ENCODE measurements at regions not wholly inside any gene's neighbourhood (a gene's known extent, or its start where the extent isn't known, plus 50 kb on each side); places are given as distances from the start of the nearest gene placed in this dataset.

- H3K27me3 ChIP-seq (ENCODE audit: insufficient read depth, low read depth, severe bottlenecking): no peaks in the 10 kb centered on the region
- no peaks in the 10 kb centered on the region for H3K36me3 ChIP-seq
- DNase-seq: no peak
- TF ChIP-seq CTCF (IDR thresholded peaks at IDR 0.05; ENCODE audit: low read depth, low read length): no peak
- H3K27ac ChIP-seq: no peak overlapping the region
- no peaks in the 10 kb centered on the region for H3K9me3 ChIP-seq (ENCODE audit: severe bottlenecking)
- no peak overlapping the region for H3K4me3 ChIP-seq (ENCODE audit: low read depth, low read length)
Measured at GRCh38 chr16:59864981-59865666, 1131.0 kb upstream of the GOT2 start.

- no peak for TF ChIP-seq CTCF (IDR thresholded peaks at IDR 0.05; ENCODE audit: low read depth, low read length)
- H3K4me3 ChIP-seq (ENCODE audit: low read depth, low read length): no peak overlapping the region
- no peaks in the 10 kb centered on the region for H3K27me3 ChIP-seq (ENCODE audit: insufficient read depth, low read depth, severe bottlenecking)
- no peak for DNase-seq
- H3K36me3 ChIP-seq: no peaks in the 10 kb centered on the region
- H3K27ac ChIP-seq: no peak overlapping the region
- H3K9me3 ChIP-seq (ENCODE audit: severe bottlenecking): no peaks in the 10 kb centered on the region
Measured at GRCh38 chr16:59859676-59860402, 1125.7 kb upstream of the GOT2 start.

- Histone ChIP-seq H3K9me3 (ENCODE audit: severe bottlenecking) (no peaks in the 10 kb centered on the region), H3K4me3 (ENCODE audit: low read depth, low read length) (no peak overlapping the region), H3K36me3 (no peaks in the 10 kb centered on the region), H3K27me3 (ENCODE audit: insufficient read depth, low read depth, severe bottlenecking) (no peaks in the 10 kb centered on the region), H3K27ac (no peak overlapping the region)
- TF ChIP-seq CTCF (IDR thresholded peaks at IDR 0.05; ENCODE audit: low read depth, low read length): no peak
- no peak for DNase-seq
Measured at GRCh38 chr16:59854846-59855439, 1120.8 kb upstream of the GOT2 start.

GRCh38 chr16:59849716-59850115 lies 1115.6 kb upstream of the GOT2 start:
- no peak for TF ChIP-seq CTCF (IDR thresholded peaks at IDR 0.05; ENCODE audit: low read depth, low read length)
- Histone ChIP-seq H3K4me3 (ENCODE audit: low read depth, low read length) (no peak overlapping the region), H3K36me3 (no peaks in the 10 kb centered on the region), H3K9me3 (ENCODE audit: severe bottlenecking) (no peaks in the 10 kb centered on the region), H3K27me3 (ENCODE audit: insufficient read depth, low read depth, severe bottlenecking) (no peaks in the 10 kb centered on the region), H3K27ac (no peak overlapping the region)
- DNase-seq: no peak

- H3K4me3 ChIP-seq (ENCODE audit: low read depth, low read length): no peak overlapping the region
- no peak for TF ChIP-seq CTCF (IDR thresholded peaks at IDR 0.05; ENCODE audit: low read depth, low read length)
- H3K36me3 ChIP-seq: no peaks in the 10 kb centered on the region
- no peaks in the 10 kb centered on the region for H3K9me3 ChIP-seq (ENCODE audit: severe bottlenecking)
- DNase-seq: no peak
- H3K27me3 ChIP-seq (ENCODE audit: insufficient read depth, low read depth, severe bottlenecking): no peaks in the 10 kb centered on the region
- H3K27ac ChIP-seq: no peak overlapping the region
Measured at GRCh38 chr16:59848296-59848695, 1114.2 kb upstream of the GOT2 start.

All from WERI-Rb-1 (cell line).